BJ (cell line): ENCODE measurements at regions not wholly inside any gene's neighbourhood (a gene's known extent, or its start where the extent isn't known, plus 50 kb on each side); places are given as distances from the start of the nearest gene placed in this dataset.

ENCODE experiments used
- CTCF ChIA-PET: fragments of 350-600 bp; formaldehyde crosslinking; extraction: SDS; loops from one replicate; lab custom pipeline; 2021; ENCODE audit warnings: antibody characterized with exemption, inconsistent platforms; lab: Yijun Ruan, JAX
- POLR2A ChIA-PET: fragments of 300-600 bp; sonication (Branson Sonifier 250); formaldehyde crosslinking; extraction: SDS; loops from one replicate; lab custom pipeline; 2021; ENCODE audit warnings: antibody characterized with exemption; lab: Charles Lee
- DNase-seq: peaks from one replicate; pipeline ENCODE4 v3.0.0-alpha.2; 2011; ENCODE audit warnings: low read depth
- H3K27me3 ChIP-seq: 2 replicates; pipeline ENCODE4 v1.6.0; 2011; ENCODE audit warnings: low read length; ENCODE audit not compliant: control insufficient read depth, insufficient read depth
- H3K36me3 ChIP-seq: 2 replicates; pipeline ENCODE4 v1.5.1; 2011; ENCODE audit warnings: low read length; ENCODE audit not compliant: control insufficient read depth, insufficient read depth
- H3K4me3 ChIP-seq: 2 replicates; pipeline ENCODE4 v1.5.1; 2011; ENCODE audit warnings: low read depth, mild to moderate bottlenecking, control low read depth, low read length
- TF ChIP-seq, protein P1 (sequence below): IDR thresholded peaks from 2 replicates; pipeline ENCODE4 v1.5.1; 2011; ENCODE audit warnings: low read depth, mild to moderate bottlenecking, control low read depth, inconsistent platforms, low read length, moderate library complexity; ENCODE audit not compliant: insufficient read depth

DNA sequence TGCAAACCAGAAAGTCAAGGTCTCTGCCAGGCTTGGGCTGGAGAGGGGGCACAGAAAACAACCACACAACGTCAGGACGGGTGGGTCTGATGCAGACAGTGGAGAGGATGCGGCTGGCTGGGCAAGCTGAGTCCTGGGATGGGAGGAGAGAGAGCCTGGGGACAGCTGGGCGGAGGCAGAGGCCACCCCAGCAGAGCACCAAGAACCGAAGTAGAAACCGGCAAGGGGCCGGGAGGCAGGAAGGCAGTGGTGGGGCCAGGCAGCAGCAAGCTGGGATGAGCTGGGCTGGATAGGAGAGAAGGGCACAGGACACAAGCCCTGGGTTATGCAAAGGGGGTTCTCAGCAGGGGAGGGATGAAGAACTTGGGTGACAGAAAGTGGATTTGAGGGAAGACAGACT is 188.2 kb downstream of the SHANK2 start:
- Histone ChIP-seq H3K4me3 (no peak overlapping the region), H3K27me3 (no peaks in the 10 kb centered on the region), H3K36me3 (no peaks in the 10 kb centered on the region)
- no peak for DNase-seq
- ChIA-PET CTCF (no interaction called here), POLR2A (no interaction called here)
- TF ChIP-seq, protein P1, sequence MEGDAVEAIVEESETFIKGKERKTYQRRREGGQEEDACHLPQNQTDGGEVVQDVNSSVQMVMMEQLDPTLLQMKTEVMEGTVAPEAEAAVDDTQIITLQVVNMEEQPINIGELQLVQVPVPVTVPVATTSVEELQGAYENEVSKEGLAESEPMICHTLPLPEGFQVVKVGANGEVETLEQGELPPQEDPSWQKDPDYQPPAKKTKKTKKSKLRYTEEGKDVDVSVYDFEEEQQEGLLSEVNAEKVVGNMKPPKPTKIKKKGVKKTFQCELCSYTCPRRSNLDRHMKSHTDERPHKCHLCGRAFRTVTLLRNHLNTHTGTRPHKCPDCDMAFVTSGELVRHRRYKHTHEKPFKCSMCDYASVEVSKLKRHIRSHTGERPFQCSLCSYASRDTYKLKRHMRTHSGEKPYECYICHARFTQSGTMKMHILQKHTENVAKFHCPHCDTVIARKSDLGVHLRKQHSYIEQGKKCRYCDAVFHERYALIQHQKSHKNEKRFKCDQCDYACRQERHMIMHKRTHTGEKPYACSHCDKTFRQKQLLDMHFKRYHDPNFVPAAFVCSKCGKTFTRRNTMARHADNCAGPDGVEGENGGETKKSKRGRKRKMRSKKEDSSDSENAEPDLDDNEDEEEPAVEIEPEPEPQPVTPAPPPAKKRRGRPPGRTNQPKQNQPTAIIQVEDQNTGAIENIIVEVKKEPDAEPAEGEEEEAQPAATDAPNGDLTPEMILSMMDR, result no peak

DNA sequence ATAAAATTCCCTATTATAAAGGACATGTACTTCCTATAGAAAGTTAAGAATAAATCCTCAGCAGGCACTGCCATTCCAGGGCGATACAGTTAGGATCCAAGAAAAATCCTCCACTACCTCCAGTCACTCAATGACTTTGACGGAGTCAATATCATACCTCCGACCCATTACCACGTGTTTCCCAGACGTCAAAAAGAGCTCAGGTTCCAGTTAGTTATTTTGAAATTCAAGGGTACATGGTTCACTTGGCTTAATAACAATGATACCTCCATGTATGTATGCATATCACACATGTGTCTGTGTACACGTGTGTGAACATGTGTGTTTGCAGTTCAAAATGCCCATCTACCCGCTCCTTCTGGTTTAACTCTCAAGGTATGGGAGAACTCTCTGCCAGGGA is 189.2 kb downstream of the SHANK2 start:
- CTCF ChIA-PET, result no interaction called here
- POLR2A ChIA-PET, result no interaction called here
- TF ChIP-seq, protein P1, result no peak

DNA sequence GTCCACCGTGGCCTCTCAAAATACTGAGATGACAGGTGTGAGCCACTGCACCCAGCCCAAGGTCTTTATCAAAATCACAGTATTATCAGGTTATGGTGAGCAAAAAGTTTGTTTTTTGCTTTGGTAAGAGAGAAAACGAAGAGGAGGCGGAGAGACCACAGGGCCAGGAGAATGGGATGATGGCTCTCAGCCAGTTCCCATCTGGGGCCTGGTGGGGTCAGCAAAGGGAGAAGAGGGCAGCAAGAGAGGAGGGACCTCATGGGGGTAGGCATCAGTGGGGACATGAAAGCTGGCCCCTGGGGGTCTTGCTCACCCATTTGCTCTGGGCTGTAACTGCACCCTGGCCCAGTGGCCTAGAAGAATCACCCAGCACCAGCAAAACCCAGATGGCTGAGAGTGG is 190.2 kb downstream of the SHANK2 start:
- no peak for DNase-seq
- ChIA-PET CTCF (no interaction called here), POLR2A (no interaction called here)
- H3K27me3 ChIP-seq, result no peaks in the 10 kb centered on the region
- TF ChIP-seq, protein P1, result no peak
- H3K4me3 ChIP-seq, result no peak overlapping the region
- no peaks in the 10 kb centered on the region for H3K36me3 ChIP-seq

More for the DNA sequence above, 189.2 kb downstream of the SHANK2 start:
- no peak for DNase-seq
- Histone ChIP-seq H3K36me3 (no peaks in the 10 kb centered on the region), H3K27me3 (no peaks in the 10 kb centered on the region), H3K4me3 (no peak overlapping the region)

DNA sequence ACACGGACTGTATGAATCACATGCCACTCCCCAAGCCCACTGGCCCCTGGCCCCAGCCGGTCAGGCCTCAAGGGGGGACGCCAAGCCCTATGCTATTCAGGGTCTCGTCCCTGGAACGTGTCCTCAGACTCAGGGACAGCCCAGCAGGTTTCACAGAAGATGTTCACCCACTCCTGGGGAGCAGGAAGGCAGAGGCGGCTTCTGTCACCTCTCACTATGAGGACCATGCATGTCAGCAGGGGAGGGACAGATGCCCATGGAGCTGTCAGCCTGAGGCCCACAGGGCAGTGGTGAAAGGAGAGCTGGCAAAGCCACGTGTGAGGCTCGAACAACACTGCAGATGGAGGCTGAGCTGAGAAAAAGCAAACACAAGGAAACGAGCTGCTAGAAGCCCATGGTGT is 192.0 kb downstream of the SHANK2 start:
- TF ChIP-seq, protein P1, result no peak
- Histone ChIP-seq H3K27me3 (no peaks in the 10 kb centered on the region), H3K4me3 (no peak overlapping the region), H3K36me3 (no peaks in the 10 kb centered on the region)
- POLR2A ChIA-PET, result no interaction called here
- DNase-seq, result no peak
- CTCF ChIA-PET, result no interaction called here

DNA sequence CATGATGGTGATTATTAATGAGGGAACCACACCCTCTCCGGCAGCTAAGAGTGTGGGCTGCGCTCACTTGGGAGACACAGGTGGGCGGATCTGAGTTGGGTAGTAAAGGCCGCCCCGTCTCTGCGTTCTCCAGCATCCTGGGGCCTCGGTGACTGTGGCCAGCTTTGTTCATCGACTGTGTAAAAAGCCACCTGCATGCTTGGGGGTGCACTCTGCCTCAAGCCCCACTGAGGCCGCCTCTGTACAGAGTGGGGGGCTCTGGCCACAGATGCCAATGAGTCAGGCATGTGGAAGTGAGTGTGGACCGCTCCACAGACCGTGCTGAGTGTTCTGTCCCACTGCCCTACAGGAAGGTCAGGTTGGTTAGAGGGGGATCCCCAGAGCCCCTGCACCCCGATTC is 192.7 kb downstream of the SHANK2 start:
- POLR2A ChIA-PET, result no interaction called here
- Histone ChIP-seq H3K36me3 (no peaks in the 10 kb centered on the region), H3K27me3 (no peaks in the 10 kb centered on the region), H3K4me3 (no peak overlapping the region)
- CTCF ChIA-PET, result no interaction called here
- DNase-seq, result no peak
- TF ChIP-seq, protein P1, result no peak
